Breast epithelium (tissue), 3 donors: ENCODE measurements at regions not wholly inside any gene's neighbourhood (a gene's known extent, or its start where the extent isn't known, plus 50 kb on each side); places are given as distances from the start of the nearest gene placed in this dataset.

Source experiments
- CTCF ChIP-seq, 3 donors: fragments of 450-650 bp; IDR thresholded peaks; one replicate each; pipeline ENCODE4 v1.5.1; 2016 to 2017; ENCODE audit warnings: antibody characterized with exemption in 3 of 3, mild to moderate bottlenecking in 3 of 3, moderate library complexity in 3 of 3
- POLR2A ChIP-seq: fragments of 450-650 bp; IDR thresholded peaks from one replicate; pipeline ENCODE4 v1.6.1; 2016; ENCODE audit warnings: antibody characterized with exemption, mild to moderate bottlenecking, moderate library complexity
- POLR2AphosphoS5 ChIP-seq, 3 donors: sonication (generic); formaldehyde crosslinking; IDR thresholded peaks; one replicate each; pipeline ENCODE4 v1.6.1; 2017; ENCODE audit warnings: antibody characterized with exemption in 3 of 3

GRCh38 chr18:25787276-25787675 lies 303.1 kb downstream of the SS18 start:
- TF ChIP-seq POLR2AphosphoS5 (IDR thresholded peaks at IDR 0.05): no peak
- TF ChIP-seq CTCF (IDR thresholded peaks at IDR 0.05): no peak
- no peak for TF ChIP-seq POLR2A
